A549 (cell line): ENCODE measurements at regions not wholly inside any gene's neighbourhood (a gene's known extent, or its start where the extent isn't known, plus 50 kb on each side); places are given as distances from the start of the nearest gene placed in this dataset.

Source experiments
- CTCF ChIP-seq: fragments of >200 bp; sonication (Bioruptor Twin); formaldehyde crosslinking; IDR thresholded peaks from 3 replicates; pipeline ENCODE4 v1.5.1; 2016
- EP300 ChIP-seq, 2 experiments: fragments of >200 bp; sonication (Bioruptor Twin); formaldehyde crosslinking; IDR thresholded peaks; 2 replicates in 1 of 2; 3 replicates in 1 of 2; pipeline ENCODE4 v1.6.1; 2016 to 2017
- FOSB ChIP-seq: fragments of 250-450 bp; sonication (Bioruptor Pico); IDR thresholded peaks from 2 replicates; pipeline ENCODE4 v1.5.0; 2020; ENCODE audit warnings: mild to moderate bottlenecking, moderate library complexity
- MAZ ChIP-seq: fragments of 150-350 bp; IDR thresholded peaks from 2 replicates; pipeline ENCODE4 v1.6.1; 2014; ENCODE audit warnings: antibody characterized with exemption, low read depth, low read length, borderline replicate concordance
- PHF8 ChIP-seq: fragments of 200-600 bp; sonication (generic); IDR thresholded peaks from 2 replicates; pipeline ENCODE4 v1.6.1; 2016; ENCODE audit warnings: low read depth, mild to moderate bottlenecking, antibody characterized with exemption, moderate library complexity, borderline replicate concordance
- POLR2A ChIP-seq: IDR thresholded peaks from 2 replicates; pipeline ENCODE4 v1.6.1; 2012; ENCODE audit warnings: mild to moderate bottlenecking, low read length
- RAD21 ChIP-seq, 2 experiments: fragments of >200 bp in 1 of 2; sonication (Bioruptor Twin) in 1 of 2; formaldehyde crosslinking in 1 of 2; IDR thresholded peaks in 1 of 2; conservative IDR thresholded peaks in 1 of 2; 2 replicates in 1 of 2; 3 replicates in 1 of 2; pipeline ENCODE4 v1.6.1; 2012 to 2018; ENCODE audit warnings: inconsistent platforms in 1 of 2
- RCOR1 ChIP-seq: fragments of 150-350 bp; IDR thresholded peaks from 2 replicates; pipeline ENCODE4 v1.6.1; 2014; ENCODE audit warnings: antibody characterized with exemption, low read length, low read depth
- SMC3 ChIP-seq: fragments of >200 bp; sonication (Bioruptor Twin); formaldehyde crosslinking; IDR thresholded peaks from 3 replicates; pipeline ENCODE4 v1.6.1; 2018; ENCODE audit warnings: inconsistent platforms
- SREBF2 ChIP-seq: fragments of 450-650 bp; IDR thresholded peaks from 2 replicates; pipeline ENCODE4 v1.6.1; 2014; ENCODE audit warnings: mild to moderate bottlenecking, moderate library complexity

GRCh38 chr10:6771331-6771730 is 191.3 kb upstream of the PRKCQ start:
- no peak for TF ChIP-seq EP300 (IDR thresholded peaks at IDR 0.05)
- no peak for TF ChIP-seq PHF8
- TF ChIP-seq SMC3 = no peak
- TF ChIP-seq CTCF = no peak
- no peak for TF ChIP-seq FOSB (CRISPR knock-in tag)
- TF ChIP-seq SREBF2 = no peak
- TF ChIP-seq RAD21 (conservative IDR thresholded peaks at IDR 0.05 in 1 of 2, IDR thresholded peaks at IDR 0.05 in 1 of 2) = no peak
- no peak for TF ChIP-seq MAZ
- TF ChIP-seq RCOR1 = no peak
- TF ChIP-seq POLR2A = no peak
